LNCaP clone FGC (cell line): ENCODE measurements at regions not wholly inside any gene's neighbourhood (a gene's known extent, or its start where the extent isn't known, plus 50 kb on each side); places are given as distances from the start of the nearest gene placed in this dataset.
"Not testable (repeated sequence)": the region's sequence is repeated elsewhere in the genome, so short reads cannot be mapped to it uniquely, and the experiment has no call there.

ENCODE experiments used
- DNase-seq: peaks from one replicate; pipeline ENCODE4 v3.0.0-alpha.2; 2011; ENCODE audit warnings: low read depth
- H3K4me3 ChIP-seq: 2 replicates; pipeline ENCODE4 v1.5.1; 2011; ENCODE audit warnings: mild to moderate bottlenecking, low read depth, low read length, control low read depth
- TF ChIP-seq, protein P1 (sequence below): IDR thresholded peaks from 2 replicates; pipeline ENCODE4 v1.5.1; 2012; ENCODE audit warnings: mild to moderate bottlenecking; ENCODE audit not compliant: control insufficient read depth, insufficient read depth; ENCODE audit errors: extremely low read depth

DNA sequence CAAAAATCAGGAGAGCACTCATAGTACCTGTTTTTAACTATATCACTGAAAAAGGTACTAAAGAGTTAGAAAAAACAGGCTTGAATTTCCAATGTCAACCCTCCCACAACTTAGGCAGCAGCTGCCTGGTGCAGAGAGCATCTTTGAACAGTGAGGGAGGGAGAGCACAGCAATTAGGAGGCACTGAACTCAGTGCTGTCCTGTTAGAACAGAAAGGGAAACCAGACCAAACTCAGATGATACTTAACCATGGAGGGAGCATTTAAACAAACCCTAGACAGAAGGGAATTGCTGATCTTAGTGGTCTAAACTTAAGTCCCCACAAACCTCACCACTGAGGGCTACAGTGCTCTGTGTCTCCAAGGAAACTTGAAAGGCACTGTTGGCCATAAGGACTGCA, 179.2 kb upstream of the AGTR1 start:
- TF ChIP-seq, protein P1, sequence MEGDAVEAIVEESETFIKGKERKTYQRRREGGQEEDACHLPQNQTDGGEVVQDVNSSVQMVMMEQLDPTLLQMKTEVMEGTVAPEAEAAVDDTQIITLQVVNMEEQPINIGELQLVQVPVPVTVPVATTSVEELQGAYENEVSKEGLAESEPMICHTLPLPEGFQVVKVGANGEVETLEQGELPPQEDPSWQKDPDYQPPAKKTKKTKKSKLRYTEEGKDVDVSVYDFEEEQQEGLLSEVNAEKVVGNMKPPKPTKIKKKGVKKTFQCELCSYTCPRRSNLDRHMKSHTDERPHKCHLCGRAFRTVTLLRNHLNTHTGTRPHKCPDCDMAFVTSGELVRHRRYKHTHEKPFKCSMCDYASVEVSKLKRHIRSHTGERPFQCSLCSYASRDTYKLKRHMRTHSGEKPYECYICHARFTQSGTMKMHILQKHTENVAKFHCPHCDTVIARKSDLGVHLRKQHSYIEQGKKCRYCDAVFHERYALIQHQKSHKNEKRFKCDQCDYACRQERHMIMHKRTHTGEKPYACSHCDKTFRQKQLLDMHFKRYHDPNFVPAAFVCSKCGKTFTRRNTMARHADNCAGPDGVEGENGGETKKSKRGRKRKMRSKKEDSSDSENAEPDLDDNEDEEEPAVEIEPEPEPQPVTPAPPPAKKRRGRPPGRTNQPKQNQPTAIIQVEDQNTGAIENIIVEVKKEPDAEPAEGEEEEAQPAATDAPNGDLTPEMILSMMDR = no peak
- no peak overlapping the region for H3K4me3 ChIP-seq

DNA sequence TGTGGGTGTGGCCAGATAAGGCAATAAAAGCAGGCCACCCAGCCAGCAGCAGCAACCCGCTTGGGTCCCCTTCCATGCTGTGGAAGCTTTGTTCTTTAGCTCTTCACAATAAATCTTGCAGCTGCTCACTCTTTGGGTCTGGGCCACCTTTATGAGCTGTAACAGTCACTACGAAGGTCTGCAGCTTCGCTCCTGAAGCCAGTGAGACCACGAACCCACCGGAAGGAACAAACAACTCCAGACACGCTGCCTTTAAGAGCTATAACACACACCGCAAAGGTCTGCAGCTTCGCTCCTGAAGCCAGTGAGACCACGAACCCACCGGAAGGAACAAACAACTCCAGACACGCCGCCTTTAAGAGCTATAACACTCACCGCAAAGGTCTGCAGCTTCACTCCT, 172.1 kb upstream of the AGTR1 start:
- not testable (repeated sequence) for DNase-seq, H3K4me3 ChIP-seq

More for the DNA sequence above, 179.2 kb upstream of the AGTR1 start:
- DNase-seq = no peak

DNA sequence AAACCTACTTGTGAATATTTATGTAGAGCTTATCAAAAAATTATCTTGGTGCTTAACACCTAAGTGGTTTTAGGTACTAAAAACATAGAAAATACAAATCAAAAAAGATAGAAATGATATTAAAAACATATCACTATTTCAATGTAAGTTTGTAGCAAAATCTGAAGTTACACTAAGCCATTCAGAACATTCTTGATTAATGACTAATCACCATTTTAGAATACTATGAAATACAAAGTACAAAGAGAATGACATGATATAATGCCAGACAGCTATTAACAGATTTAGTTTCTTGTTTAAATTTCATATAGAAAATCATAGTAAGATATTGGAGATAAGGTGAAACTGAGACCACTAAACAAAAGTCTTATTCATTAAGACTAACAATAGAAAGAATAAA, 169.7 kb upstream of the AGTR1 start:
- DNase-seq = no peak

DNA sequence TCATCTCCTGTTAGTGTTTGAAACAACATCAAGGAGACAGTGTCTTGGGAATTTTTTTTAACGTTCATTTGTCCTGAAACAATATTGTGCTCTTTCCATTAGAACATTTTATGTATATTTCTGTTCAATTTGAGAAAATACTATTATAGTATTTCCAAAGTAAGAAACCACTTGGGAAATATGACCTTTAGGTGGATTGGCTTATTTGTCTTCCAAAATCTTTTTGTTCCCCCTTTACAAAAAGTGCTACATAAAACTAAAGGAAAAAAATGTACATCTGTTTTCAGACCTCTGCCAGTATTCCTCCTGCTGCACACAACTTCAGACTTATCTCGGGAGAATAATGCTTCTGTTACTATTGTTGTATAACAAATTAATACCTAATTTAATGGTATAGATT, 165.9 kb upstream of the AGTR1 start:
- H3K4me3 ChIP-seq = no peak overlapping the region
- TF ChIP-seq, protein P1 = no peak
- DNase-seq = no peak

More for the DNA sequence above, 169.7 kb upstream of the AGTR1 start:
- TF ChIP-seq, protein P1 = no peak
- H3K4me3 ChIP-seq = no peak overlapping the region

DNA sequence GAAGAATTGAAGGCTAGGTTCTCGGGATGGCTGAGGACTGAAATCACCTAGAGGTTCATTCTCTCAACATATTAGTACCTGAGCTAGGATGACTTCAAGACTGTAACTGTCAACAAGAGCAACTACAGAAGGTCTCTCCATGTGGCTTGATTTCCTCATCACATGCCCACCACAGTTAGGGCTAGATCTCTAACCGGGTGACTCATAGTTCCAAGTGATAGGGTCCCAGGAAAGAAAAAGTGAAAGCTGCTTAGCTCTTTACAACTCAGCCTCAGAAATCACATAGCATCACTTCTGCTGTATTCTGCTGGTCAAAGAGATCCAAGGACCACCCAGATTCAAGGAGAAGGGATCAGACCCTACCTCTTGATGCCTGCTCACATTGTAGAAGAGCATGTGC, 165.4 kb upstream of the AGTR1 start:
- TF ChIP-seq, protein P1 = no peak
- H3K4me3 ChIP-seq = no peak overlapping the region
- DNase-seq = no peak

DNA sequence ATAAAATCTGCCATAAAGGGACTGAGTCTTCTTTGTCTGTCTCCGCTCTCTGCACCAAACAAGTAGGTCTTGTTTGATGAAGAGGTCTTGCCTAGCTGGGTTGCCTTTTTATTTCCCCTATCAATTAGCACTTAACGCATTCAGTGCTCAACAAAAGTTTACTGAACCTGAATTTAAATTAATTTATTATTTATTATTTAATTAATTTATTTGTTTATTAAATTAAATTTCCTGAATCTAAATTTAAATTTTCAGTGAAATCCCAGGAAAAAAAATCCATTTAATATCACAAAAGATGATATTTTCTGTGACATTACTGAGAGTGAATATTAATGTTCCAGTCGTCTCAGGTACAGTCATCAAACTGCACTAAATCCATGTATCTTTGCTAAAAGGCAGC, 164.9 kb upstream of the AGTR1 start:
- TF ChIP-seq, protein P1 = no peak
- H3K4me3 ChIP-seq = no peak overlapping the region
- no peak for DNase-seq

DNA sequence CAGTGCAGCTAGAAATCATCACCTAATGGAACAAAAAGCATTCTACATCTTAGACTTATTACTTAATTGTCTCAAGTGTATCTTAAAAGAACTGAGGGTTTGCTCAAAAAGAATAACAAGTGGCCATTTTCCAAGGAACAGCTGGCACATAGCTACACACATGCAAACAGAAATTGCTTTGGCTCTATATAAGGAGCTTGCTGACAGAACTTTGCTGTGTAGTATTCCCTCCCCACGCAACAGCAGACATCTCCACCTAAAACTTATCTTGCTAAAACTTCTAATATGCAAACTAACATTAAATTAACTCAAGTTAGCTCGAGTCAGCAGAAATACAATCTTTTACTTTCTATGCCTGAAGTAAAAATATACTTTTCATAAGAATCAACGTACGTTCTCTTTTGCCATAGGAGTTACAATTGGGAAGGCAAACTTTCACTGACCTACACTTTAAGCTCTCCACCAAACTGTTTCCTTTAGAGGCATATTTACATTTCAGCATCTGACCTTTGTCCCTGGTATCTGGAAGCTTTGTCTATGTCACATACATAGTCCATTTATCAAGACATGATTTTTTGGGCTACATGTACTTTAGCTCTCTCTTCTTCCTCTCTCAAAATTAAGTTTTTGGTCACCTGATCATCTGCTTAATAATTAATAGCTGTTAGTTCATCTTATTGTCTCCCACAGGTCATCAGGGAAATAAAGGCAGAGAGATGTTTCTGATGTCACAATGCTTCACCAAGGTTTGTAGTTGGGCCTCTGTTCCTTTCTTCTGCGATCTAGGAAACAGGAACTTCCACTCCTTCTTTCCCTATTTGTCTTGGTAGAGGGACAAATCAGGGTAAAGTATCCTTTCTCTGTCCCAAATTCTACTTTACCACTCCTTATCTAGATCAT, 163.4 kb upstream of the AGTR1 start:
- TF ChIP-seq, protein P1 = no peak
- no peak for DNase-seq
- no peak overlapping the region for H3K4me3 ChIP-seq
